ENCODE measurements at regions not wholly inside any gene's neighbourhood (a gene's known extent, or its start where the extent isn't known, plus 50 kb on each side); places are given as distances from the start of the nearest gene placed in this dataset.

- TF ChIP-seq MAFK (IDR thresholded peaks at IDR 0.05; ENCODE audit: low read depth, low read length) (no peak), SMC3 (IDR thresholded peaks at IDR 0.05; ENCODE audit: low read depth, low read length) (no peak), NFE2L2 (IDR thresholded peaks at IDR 0.05; ENCODE audit: low read depth, low read length) (no peak), RFX5 (IDR thresholded peaks at IDR 0.05; ENCODE audit: low read depth, low read length) (no peak), CHD1 (IDR thresholded peaks at IDR 0.05; ENCODE audit: low read depth, low read length) (no peak), MAZ (IDR thresholded peaks at IDR 0.05; ENCODE audit: borderline replicate concordance, low read depth, low read length) (no peak), USF2 (IDR thresholded peaks at IDR 0.05; ENCODE audit: low read depth, low read length) (no peak)
- WGBS, 2 experiments (ENCODE audit: extremely low coverage in 2 of 2, insufficient read length in 1 of 2): no CpG with 5 or more reads among the region's 1 CpG
These were observed 530.3 kb upstream of the FAT3 start for GRCh38 chr11:91694331-91694730.

More at GRCh38 chr11:91694331-91694730, 530.3 kb upstream of the FAT3 start:
- Histone ChIP-seq H2BK120ac (ENCODE audit: low read depth, low read length) (no peak overlapping the region), H3K27ac (ENCODE audit: insufficient read depth, low read length) (no peak overlapping the region), H2BK20ac (ENCODE audit: low read depth, low read length) (no peak overlapping the region), H3K4me1 (ENCODE audit: control insufficient read depth, insufficient read depth, low read length) (no peaks in the 10 kb centered on the region), H3K27me3 (ENCODE audit: control insufficient read depth, insufficient read depth, low read length) (no peaks in the 10 kb centered on the region), H3K9ac (ENCODE audit: low read depth, low read length) (no peak overlapping the region), H3K4me2 (ENCODE audit: low read depth, low read length) (no peak overlapping the region), H3K14ac (replicated peaks; ENCODE audit: low read depth, low read length) (no peak overlapping the region), H3K4ac (ENCODE audit: low read depth, low read length) (no peak overlapping the region), H2BK15ac (ENCODE audit: low read depth, low read length) (no peak overlapping the region), H3K23ac (ENCODE audit: low read depth, low read length) (no peak overlapping the region), H3K79me1 (ENCODE audit: low read depth in 1 of 2, low read length in 2 of 2) (no peaks in the 10 kb centered on the region), H2BK5ac (ENCODE audit: low read depth, low read length, poor library complexity, severe bottlenecking) (no peak overlapping the region), H3K36me3 (ENCODE audit: control insufficient read depth, insufficient read depth, low read length) (no peaks in the 10 kb centered on the region), H3K9me1 (ENCODE audit: insufficient read depth, low read length) (no peaks in the 10 kb centered on the region), H2AK9ac (replicated peaks; ENCODE audit: low read depth, low read length, poor library complexity) (no peak overlapping the region), H4K5ac (ENCODE audit: low read depth, low read length) (no peak overlapping the region), H4K20me1 (ENCODE audit: insufficient read depth, low read length) (no peaks in the 10 kb centered on the region), H3K9me3 (ENCODE audit: control insufficient read depth, insufficient read depth, low read length) (no peaks in the 10 kb centered on the region), H3K56ac (ENCODE audit: extremely low read depth, insufficient read depth, low read length) (no peak overlapping the region), H2AK5ac (ENCODE audit: low read depth, low read length) (no peak overlapping the region), H3K4me3 (ENCODE audit: insufficient read depth, low read depth, low read length) (no peak overlapping the region), H3K18ac (ENCODE audit: low read depth, low read length) (no peak overlapping the region), H2AFZ (replicated peaks; ENCODE audit: low read length, poor library complexity) (no peak overlapping the region), H4K8ac (ENCODE audit: low read depth in 2 of 2, low read length in 2 of 2) (no peak overlapping the region), H4K91ac (ENCODE audit: insufficient read depth, low read depth, low read length) (no peak overlapping the region)
- dilution Hi-C loops (cut with HindIII; ENCODE audit: low sequenced_read_pairs, unreplicated experiment) (no loop called here), intact Hi-C loops (cut with micrococcal nuclease) (no loop called here), in situ Hi-C loops (cut with MboI; ENCODE audit: low sequenced_read_pairs) (no loop called here)
- POLR2A ChIA-PET (ENCODE audit: unreplicated experiment): no interaction called here
- ATAC-seq (ENCODE audit: low read depth) (no peak), DNase-seq (no peak)
- BruUV-seq (replicated peaks): no TSS peak
- CTCF ChIA-PET: no interaction called here

Measured in IMR-90 (cell line).